IPS-NIHi11 (cell line): ENCODE measurements at regions not wholly inside any gene's neighbourhood (a gene's known extent, or its start where the extent isn't known, plus 50 kb on each side); places are given as distances from the start of the nearest gene placed in this dataset.

Experiments
- DNase-seq: peaks from one replicate; pipeline ENCODE4 v3.0.0; 2012; ENCODE audit warnings: mixed read lengths, low spot score

DNA sequence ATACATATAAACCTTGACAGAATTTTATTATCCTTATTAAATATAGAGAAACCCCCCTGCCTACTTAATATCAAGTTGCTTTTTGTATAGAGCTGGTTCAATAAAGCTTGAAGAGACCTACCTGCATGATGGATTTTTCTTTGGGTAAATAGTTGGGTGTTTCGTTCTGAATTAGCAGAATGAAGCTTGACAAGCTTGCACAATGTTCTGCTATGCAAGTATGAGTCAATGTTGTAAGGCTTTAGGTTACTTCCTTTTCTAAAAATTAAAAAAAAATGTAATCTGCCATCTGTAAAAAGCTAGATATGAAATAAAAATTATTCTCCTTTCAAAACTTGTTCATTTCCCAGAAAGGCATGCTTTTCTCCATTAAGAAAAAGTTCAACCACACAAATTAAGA lies 1662.6 kb upstream of the SEL1L start:
- no peak for DNase-seq

DNA sequence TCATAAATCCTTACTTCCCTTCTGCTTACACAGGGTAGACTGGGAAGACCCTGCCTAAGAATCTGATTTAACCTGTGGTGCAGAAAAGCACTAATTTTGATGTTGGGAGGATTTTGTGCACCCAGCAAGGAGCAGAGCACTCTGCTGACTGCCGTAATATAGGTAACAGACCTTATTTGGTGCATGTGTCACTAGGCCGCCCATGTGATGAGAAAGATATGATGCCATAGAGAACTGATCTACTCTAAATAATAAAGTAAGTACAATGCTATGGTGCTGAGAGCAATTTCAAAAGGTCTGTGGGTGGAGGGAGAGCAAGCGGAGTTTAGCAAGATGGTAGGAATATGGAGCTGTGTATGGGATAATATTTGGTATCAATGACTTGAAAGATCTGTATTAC lies 1663.6 kb upstream of the SEL1L start:
- no peak for DNase-seq

DNA sequence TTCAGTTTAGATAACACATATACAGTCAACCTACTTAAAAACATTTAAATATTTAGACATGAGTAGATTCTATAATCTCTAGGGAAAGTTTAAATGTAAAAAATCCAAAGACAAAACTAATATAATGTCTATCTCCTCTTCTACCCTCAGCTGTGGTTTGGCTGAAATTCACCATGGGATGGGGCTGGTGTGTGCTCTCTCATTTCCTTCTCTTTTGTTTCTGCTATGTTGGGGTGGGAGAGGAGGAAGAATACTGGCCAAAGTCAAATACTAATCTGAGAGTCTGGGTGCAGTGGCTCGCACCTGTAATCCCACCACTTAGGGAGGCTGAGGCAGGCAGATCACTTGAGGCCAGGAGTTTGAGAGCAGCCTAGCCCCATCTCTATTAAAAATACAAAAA lies 1673.9 kb upstream of the SEL1L start:
- DNase-seq: no peak

- no peak for DNase-seq
Observed at GRCh38 chr14:83208341-83208740, 1674.7 kb upstream of the SEL1L start.

DNA sequence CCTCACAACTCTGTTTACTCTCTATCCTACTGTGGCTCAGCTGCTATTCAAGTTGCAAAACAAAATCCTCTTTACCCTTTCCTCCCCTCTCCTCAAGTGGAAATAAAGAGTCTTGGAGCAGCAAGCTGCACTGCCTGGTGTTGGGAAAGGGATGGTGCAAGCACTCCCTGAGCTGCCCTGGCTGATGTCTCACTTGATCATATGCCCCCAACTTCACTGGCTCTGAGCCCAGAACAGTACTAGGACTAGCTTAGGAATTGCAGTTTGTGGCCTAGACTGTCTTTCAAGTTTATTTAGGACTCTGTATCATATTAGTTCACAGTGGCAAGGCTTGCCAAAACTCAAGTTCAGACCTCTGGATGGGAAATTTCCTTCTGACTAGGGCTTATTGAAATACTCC lies 1683.8 kb upstream of the SEL1L start:
- no peak for DNase-seq

- no peak for DNase-seq
Observed at GRCh38 chr14:83247924-83248639, 1714.4 kb upstream of the SEL1L start.

DNA sequence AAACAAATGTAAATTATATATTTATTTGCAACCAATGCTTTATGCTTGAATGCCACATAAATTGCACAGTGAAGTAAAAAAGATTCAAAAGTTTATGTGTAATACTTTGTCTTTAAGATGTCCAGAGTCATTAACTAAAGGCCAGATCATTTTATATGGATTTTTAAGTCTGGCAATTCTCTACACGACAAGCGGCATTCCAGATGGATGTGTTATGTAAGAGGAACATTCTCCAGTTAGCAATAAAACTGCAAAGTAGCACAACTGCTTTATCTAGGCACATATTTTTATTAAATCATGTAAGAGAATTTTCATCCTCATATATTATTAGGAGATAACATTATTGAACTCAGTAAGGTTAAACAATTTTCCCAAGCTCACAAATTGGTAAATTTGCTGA lies 1717.7 kb upstream of the SEL1L start:
- no peak for DNase-seq

- DNase-seq: no peak
Observed at GRCh38 chr14:83253870-83254269, 1720.2 kb upstream of the SEL1L start.

- DNase-seq: no peak
Observed at GRCh38 chr14:83255015-83255726, 1721.5 kb upstream of the SEL1L start.

- no peak for DNase-seq
Observed at GRCh38 chr14:83255727-83256090, 1722.1 kb upstream of the SEL1L start.

- no peak for DNase-seq
Observed at GRCh38 chr14:83257466-83258439, 1724.1 kb upstream of the SEL1L start.

GRCh38 chr14:83260751-83261150 lies 1727.1 kb upstream of the SEL1L start:
- DNase-seq: no peak

GRCh38 chr14:83269583-83269982 lies 1735.9 kb upstream of the SEL1L start:
- no peak for DNase-seq

DNA sequence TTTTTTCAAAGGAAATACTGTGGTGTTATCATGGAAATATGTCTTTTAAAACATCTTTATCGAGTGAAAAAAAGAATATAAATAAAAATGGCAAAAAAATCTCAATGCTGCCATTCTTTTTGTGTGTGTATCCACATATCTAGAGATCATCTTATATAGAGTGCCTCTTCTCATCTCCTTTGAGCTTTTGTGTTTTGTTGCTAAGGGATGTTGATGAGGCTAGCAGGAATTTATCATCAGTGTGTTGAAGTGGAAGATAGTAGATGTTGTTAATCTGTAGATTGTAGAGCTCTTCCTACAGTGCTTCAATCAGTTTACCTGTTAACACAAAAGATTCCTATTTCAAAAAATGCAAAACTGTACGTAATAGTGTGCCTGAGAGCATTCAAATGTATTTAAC lies 1738.0 kb upstream of the SEL1L start:
- DNase-seq: no peak

GRCh38 chr14:83280719-83281118 lies 1747.1 kb upstream of the SEL1L start:
- no peak for DNase-seq

GRCh38 chr14:83282706-83283105 lies 1749.1 kb upstream of the SEL1L start:
- no peak for DNase-seq

- DNase-seq: no peak
Observed at GRCh38 chr14:83287300-83287699, 1753.6 kb upstream of the SEL1L start.

- no peak for DNase-seq
Observed at GRCh38 chr14:83289390-83289789, 1755.7 kb upstream of the SEL1L start.

DNA sequence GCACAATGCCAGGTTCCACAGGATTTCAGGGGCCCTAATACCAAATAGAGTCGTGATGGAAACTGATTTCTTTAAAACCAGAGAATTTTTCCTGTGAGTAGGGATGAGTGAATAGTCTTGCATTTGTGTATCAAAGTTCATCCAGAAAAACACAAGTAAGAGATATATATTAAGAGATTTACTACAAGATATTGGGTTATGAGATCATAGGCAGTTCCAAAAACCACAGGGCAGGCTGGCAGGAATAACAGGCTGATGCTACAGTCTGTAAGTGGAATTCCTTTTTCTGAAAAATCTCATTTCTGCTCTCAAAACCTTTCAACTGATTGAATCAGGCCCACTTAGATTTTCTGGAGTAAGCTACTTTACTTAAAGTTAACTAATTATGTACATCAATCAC lies 1756.2 kb upstream of the SEL1L start:
- no peak for DNase-seq

- DNase-seq: no peak
Observed at GRCh38 chr14:83290447-83290846, 1756.8 kb upstream of the SEL1L start.

GRCh38 chr14:83291714-83292113 lies 1758.1 kb upstream of the SEL1L start:
- DNase-seq: no peak

- no peak for DNase-seq
Observed at GRCh38 chr14:83294941-83295340, 1761.3 kb upstream of the SEL1L start.

DNA sequence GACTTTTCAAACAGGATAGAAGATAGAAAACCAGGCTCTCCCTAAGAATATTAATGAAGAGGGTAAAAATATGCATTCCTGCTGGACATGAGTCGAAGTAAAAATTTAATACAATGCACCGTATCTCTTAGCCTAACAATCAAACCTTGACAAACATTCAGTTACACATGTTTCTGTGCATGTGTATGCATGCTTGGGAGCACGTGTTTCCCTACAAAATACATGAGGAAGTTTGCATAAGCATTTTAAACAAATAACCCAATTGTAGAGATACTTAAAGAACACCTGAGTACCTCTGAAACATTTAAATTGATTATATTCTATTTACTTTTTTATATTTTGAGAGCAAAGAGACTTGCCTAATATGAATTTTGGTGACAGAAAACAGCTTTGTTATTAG lies 1763.7 kb upstream of the SEL1L start:
- DNase-seq: no peak
